SK-N-SH (cell line): ENCODE measurements at regions not wholly inside any gene's neighbourhood (a gene's known extent, or its start where the extent isn't known, plus 50 kb on each side); places are given as distances from the start of the nearest gene placed in this dataset.

Experiments used
- CTCF ChIA-PET: fragments of 300-600, 350-600 bp; formaldehyde crosslinking; extraction: SDS; loops from one replicate; lab custom pipeline; 2021; lab: Yijun Ruan, JAX
- POLR2A ChIA-PET: fragments of 350-600 bp; sonication (Branson Sonifier 250); formaldehyde crosslinking; extraction: SDS; loops from one replicate; lab custom pipeline; 2020; ENCODE audit warnings: antibody characterized with exemption, inconsistent platforms; lab: Yijun Ruan, JAX
- DNase-seq: peaks from one replicate; pipeline ENCODE4 v3.0.0; 2012
- H2AFZ ChIP-seq: fragments of 200-600 bp; sonication (generic); 2 replicates; pipeline ENCODE4 v1.8.1; 2016; ENCODE audit warnings: antibody characterized with exemption, mild to moderate bottlenecking, low read depth
- H3F3A ChIP-seq: fragments of 200-600 bp; sonication (generic); replicated peaks from 2 replicates; pipeline ENCODE3; 2016; ENCODE audit warnings: antibody characterized with exemption, mild to moderate bottlenecking; ENCODE audit not compliant: insufficient read depth
- H3K27ac ChIP-seq, 2 experiments: fragments of 200-500 bp in 1 of 2; fragments of 200-600 bp in 1 of 2; sonication (Bioruptor generic) in 1 of 2; sonication (generic), shearing (Covaris generic) in 1 of 2; 2 replicates each; pipeline versions ENCODE4 v1.5.1 to v1.6.1; 2014 to 2016; ENCODE audit warnings: low read depth in 2 of 2, inconsistent platforms in 1 of 2, low read length in 1 of 2, mild to moderate bottlenecking in 1 of 2, mixed read lengths in 1 of 2
- H3K27me3 ChIP-seq: fragments of 200-600 bp; sonication (generic), shearing (Covaris generic); 2 replicates; pipeline ENCODE4 v1.6.1; 2016; ENCODE audit warnings: mixed run types; ENCODE audit not compliant: insufficient read depth
- H3K36me3 ChIP-seq, 2 experiments: fragments of 200-500 bp in 1 of 2; fragments of 200-600 bp in 1 of 2; sonication (Bioruptor generic) in 1 of 2; sonication (generic) in 1 of 2; replicated peaks in 1 of 2; 2 replicates each; pipeline versions ENCODE3 to v1.5.1; 2014 to 2016; ENCODE audit warnings: low read length in 1 of 2, mild to moderate bottlenecking in 1 of 2; ENCODE audit not compliant: insufficient read depth in 2 of 2, control insufficient read depth in 1 of 2
- H3K4me1 ChIP-seq, 2 experiments: fragments of 200-500 bp in 1 of 2; fragments of 200-600 bp in 1 of 2; sonication (Bioruptor generic) in 1 of 2; sonication (generic), shearing (Covaris generic) in 1 of 2; 2 replicates each; pipeline versions ENCODE4 v1.5.1 to v1.6.1; 2014 to 2016; ENCODE audit warnings: low read depth in 1 of 2, low read length in 1 of 2, mixed run types in 1 of 2; ENCODE audit not compliant: insufficient read depth in 2 of 2, control insufficient read depth in 1 of 2
- H3K4me2 ChIP-seq: fragments of 200-600 bp; sonication (generic), shearing (Covaris generic); 2 replicates; pipeline ENCODE4 v1.6.1; 2017; ENCODE audit warnings: mixed run types
- H3K4me3 ChIP-seq, 2 experiments: fragments of 200-500 bp in 1 of 2; fragments of 200-600 bp in 1 of 2; sonication (Bioruptor generic) in 1 of 2; sonication (generic), shearing (Covaris generic) in 1 of 2; 2 replicates each; pipeline versions ENCODE4 v1.5.1 to v1.8.1; 2014 to 2016; ENCODE audit warnings: low read depth in 2 of 2, inconsistent platforms in 1 of 2, low read length in 1 of 2, mild to moderate bottlenecking in 1 of 2, mixed read lengths in 1 of 2, moderate library complexity in 1 of 2
- H3K79me2 ChIP-seq: fragments of 200-600 bp; sonication (generic); 2 replicates; pipeline ENCODE4 v1.8.1; 2017; ENCODE audit warnings: mild to moderate bottlenecking; ENCODE audit not compliant: insufficient read depth
- H3K9ac ChIP-seq: fragments of 200-600 bp; sonication (generic); 2 replicates; pipeline ENCODE4 v1.6.1; 2017; ENCODE audit warnings: mixed run types
- H3K9me2 ChIP-seq: fragments of 200-600 bp; sonication (generic); 2 replicates; pipeline ENCODE4 v1.6.1; 2017; ENCODE audit warnings: mixed run types
- H3K9me3 ChIP-seq: fragments of 200-600 bp; sonication (generic); 2 replicates; pipeline ENCODE4 v1.6.1; 2017; ENCODE audit warnings: mixed run types, mild to moderate bottlenecking, moderate library complexity
- H4K20me1 ChIP-seq: fragments of 200-600 bp; sonication (generic); 2 replicates; pipeline ENCODE4 v1.6.1; 2017; ENCODE audit warnings: mild to moderate bottlenecking, mixed run types; ENCODE audit not compliant: insufficient read depth
- CTCF ChIP-seq: fragments of 200-600 bp; sonication (generic); IDR thresholded peaks from 2 replicates; pipeline ENCODE4 v1.6.1; 2017; ENCODE audit warnings: antibody characterized with exemption, mild to moderate bottlenecking, moderate library complexity
- ELF1 ChIP-seq: IDR thresholded peaks from 2 replicates; pipeline ENCODE4 v1.4.0; 2012
- EP300 ChIP-seq, 2 experiments: IDR thresholded peaks; 2 replicates each; pipeline versions ENCODE4 v1.4.0 to v1.6.1; 2012; ENCODE audit warnings: borderline replicate concordance in 1 of 2, low read depth in 1 of 2, low read length in 1 of 2
- FOSL2 ChIP-seq: IDR thresholded peaks from 2 replicates; pipeline ENCODE4 v1.4.0; 2012; ENCODE audit warnings: low read depth, mild to moderate bottlenecking, moderate library complexity, borderline replicate concordance
- IRF3 ChIP-seq: fragments of 150-350 bp; IDR thresholded peaks from 2 replicates; pipeline ENCODE4 v1.6.1; 2016; ENCODE audit warnings: mild to moderate bottlenecking, low read depth, low read length
- JUND ChIP-seq: IDR thresholded peaks from 2 replicates; pipeline ENCODE4 v1.4.0; 2012
- MAX ChIP-seq: IDR thresholded peaks from 2 replicates; pipeline ENCODE4 v1.4.0; 2012; ENCODE audit warnings: low read depth
- NFIC ChIP-seq: IDR thresholded peaks from 2 replicates; pipeline ENCODE4 v1.4.0; 2012; ENCODE audit warnings: borderline replicate concordance
- NRF1 ChIP-seq: IDR thresholded peaks from 2 replicates; pipeline ENCODE4 v1.6.1; 2012; ENCODE audit warnings: low read depth, mild to moderate bottlenecking, low read length
- RAD21 ChIP-seq: IDR thresholded peaks from 2 replicates; pipeline ENCODE4 v1.6.1; 2012; ENCODE audit warnings: mild to moderate bottlenecking, low read length
- REST ChIP-seq: IDR thresholded peaks from 2 replicates; pipeline ENCODE4 v1.6.1; 2012; ENCODE audit warnings: mild to moderate bottlenecking, low read depth, low read length, moderate library complexity
- RXRA ChIP-seq: IDR thresholded peaks from 2 replicates; pipeline ENCODE4 v1.4.0; 2012; ENCODE audit warnings: low read depth, mild to moderate bottlenecking, borderline replicate concordance
- USF2 ChIP-seq: fragments of 150-350 bp; IDR thresholded peaks from 2 replicates; pipeline ENCODE4 v1.6.1; 2017; ENCODE audit warnings: antibody characterized with exemption, low read length, low read depth, borderline replicate concordance
- WGBS: methylation state at CpG from one replicate; pipeline ENCODE4 v1.1.6; 2017; ENCODE audit warnings: low lambda C conversion rate; 5-methylcytosine and 5-hydroxymethylcytosine counted together

GRCh38 chr4:36411338-36411737 is 129.9 kb downstream of the DTHD1 start (continued):
- no peak for TF ChIP-seq USF2
- TF ChIP-seq MAX, result no peak
- no peak for TF ChIP-seq IRF3
- TF ChIP-seq EP300 (IDR thresholded peaks at IDR 0.05; ENCODE audit: borderline replicate concordance in 1 of 2, low read depth in 1 of 2, low read length in 1 of 2), result no peak
- no peak for TF ChIP-seq ELF1
- no peak for TF ChIP-seq JUND

GRCh38 chr4:36414248-36414647 is 132.8 kb downstream of the DTHD1 start:
- 0% methylated on average over 3 of the region's 3 CpGs for WGBS
- CTCF ChIA-PET, result interaction anchor here (1.3 to 1.7 kb wide), 2 partner anchors 14 to 50 kb away, joined by 3 to 6 read pairs; no protein-coding TSS in a partner anchor
- Histone ChIP-seq H2AFZ (no peak overlapping the region), H3K79me2 (no peaks in the 10 kb centered on the region), H3K9ac (no peak overlapping the region), H3K36me3 (no peaks in the 10 kb centered on the region), H3K9me2 (no peaks in the 10 kb centered on the region), H3K4me3 (no peak overlapping the region), H3K4me1 (no peaks in the 10 kb centered on the region), H3K27ac (no peak overlapping the region), H3K27me3 (peaks cover 8% of the 10 kb centered on the region; the same call in 1 of the 2 replicates), H3F3A (no peaks in the 10 kb centered on the region), H3K4me2 (no peak overlapping the region), H3K9me3 (no peaks in the 10 kb centered on the region), H4K20me1 (no peaks in the 10 kb centered on the region)
- TF ChIP-seq RXRA (no peak), RAD21 (peak; percentile 35), ELF1 (no peak), CTCF (peak; percentile 49)
- POLR2A ChIA-PET, result no interaction called here
- DNase-seq, result no peak

GRCh38 chr4:36417146-36417545 is 135.7 kb downstream of the DTHD1 start:
- H3K4me2 ChIP-seq, result no peak overlapping the region
- no peak overlapping the region for H3K9ac ChIP-seq
- H3K9me2 ChIP-seq, result no peaks in the 10 kb centered on the region
- WGBS, result 7% methylated on average over 12 of the region's 12 CpGs
- no peaks in the 10 kb centered on the region for H3K4me1 ChIP-seq
- H3K36me3 ChIP-seq, result no peaks in the 10 kb centered on the region
- no peaks in the 10 kb centered on the region for H3K79me2 ChIP-seq
- ChIA-PET POLR2A (no interaction called here), CTCF (no interaction called here)
- peaks cover 8% of the 10 kb centered on the region; the same call in 1 of the 2 replicates for H3K27me3 ChIP-seq
- no peaks in the 10 kb centered on the region for H4K20me1 ChIP-seq
- no peaks in the 10 kb centered on the region for H3F3A ChIP-seq
- DNase-seq, result no peak
- no peak overlapping the region for H3K4me3 ChIP-seq
- no peak overlapping the region for H3K27ac ChIP-seq
- no peaks in the 10 kb centered on the region for H3K9me3 ChIP-seq
- peak overlapping the region; percentile 8; the same call in 1 of the 2 replicates for H2AFZ ChIP-seq
- TF ChIP-seq REST, result no peak
- no peak for TF ChIP-seq RXRA
- no peak for TF ChIP-seq CTCF
- TF ChIP-seq NFIC, result no peak
- TF ChIP-seq IRF3, result no peak
- no peak for TF ChIP-seq FOSL2
- no peak for TF ChIP-seq NRF1
